GM19351 (cell line): ENCODE measurements at regions not wholly inside any gene's neighbourhood (a gene's known extent, or its start where the extent isn't known, plus 50 kb on each side); places are given as distances from the start of the nearest gene placed in this dataset.
"Not testable (repeated sequence)": the region's sequence is repeated elsewhere in the genome, so short reads cannot be mapped to it uniquely, and the experiment has no call there.

ENCODE experiments used
- ATAC-seq: cut with Tn5 transposase; IDR thresholded peaks from one replicate; pipeline ENCODE4 v1.9.1; 2021; ENCODE audit warnings: mild to moderate bottlenecking, moderate library complexity; ENCODE audit not compliant: unreplicated experiment

GRCh38 chr2:209261366-209262053 is 162.3 kb upstream of the MAP2 start:
- not testable (repeated sequence) for ATAC-seq

- no peak for ATAC-seq
Observed at GRCh38 chr2:209269024-209269423, 154.8 kb upstream of the MAP2 start.

DNA sequence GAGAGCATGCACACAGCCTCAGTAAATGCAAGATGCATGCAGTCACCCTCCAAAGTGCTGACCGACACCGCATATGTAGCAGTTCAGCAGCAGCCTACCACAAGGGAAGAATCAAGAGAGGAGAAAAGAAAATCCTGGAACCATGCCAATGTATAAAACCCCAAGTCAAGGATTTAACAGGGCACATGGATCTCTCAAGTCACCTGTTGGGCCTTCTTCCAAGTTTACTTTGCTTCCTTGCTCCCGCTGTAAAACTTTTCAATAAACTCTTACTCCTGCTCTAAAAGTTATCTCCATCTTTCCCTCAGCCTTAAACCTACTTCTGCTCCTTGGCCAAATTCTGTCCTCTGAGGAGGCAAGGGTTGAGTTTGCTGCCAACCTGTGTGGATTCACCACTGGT is 147.8 kb upstream of the MAP2 start:
- ATAC-seq: no peak

DNA sequence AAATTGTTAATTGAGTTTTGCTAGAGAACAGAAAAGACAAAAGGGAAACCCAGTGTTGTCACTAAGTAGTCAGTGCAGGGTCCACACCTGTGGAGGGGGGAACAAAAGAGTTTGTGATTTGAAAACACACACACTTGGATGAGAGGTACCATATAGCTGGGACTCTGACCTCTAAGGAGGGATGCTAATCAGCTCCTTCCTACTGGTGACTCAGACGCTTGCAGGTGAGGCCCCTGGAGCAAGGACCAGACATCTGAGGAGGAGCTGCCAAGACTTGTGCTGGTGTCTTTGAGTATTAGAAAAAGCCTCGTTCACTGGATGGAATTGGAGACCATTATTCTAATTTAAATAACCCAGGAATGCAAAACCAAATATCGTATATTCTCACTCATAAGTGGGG is 146.4 kb upstream of the MAP2 start:
- no peak for ATAC-seq

GRCh38 chr2:209298601-209299000 is 125.2 kb upstream of the MAP2 start:
- no peak for ATAC-seq

GRCh38 chr2:209299478-209299877 is 124.4 kb upstream of the MAP2 start:
- not testable (repeated sequence) for ATAC-seq

DNA sequence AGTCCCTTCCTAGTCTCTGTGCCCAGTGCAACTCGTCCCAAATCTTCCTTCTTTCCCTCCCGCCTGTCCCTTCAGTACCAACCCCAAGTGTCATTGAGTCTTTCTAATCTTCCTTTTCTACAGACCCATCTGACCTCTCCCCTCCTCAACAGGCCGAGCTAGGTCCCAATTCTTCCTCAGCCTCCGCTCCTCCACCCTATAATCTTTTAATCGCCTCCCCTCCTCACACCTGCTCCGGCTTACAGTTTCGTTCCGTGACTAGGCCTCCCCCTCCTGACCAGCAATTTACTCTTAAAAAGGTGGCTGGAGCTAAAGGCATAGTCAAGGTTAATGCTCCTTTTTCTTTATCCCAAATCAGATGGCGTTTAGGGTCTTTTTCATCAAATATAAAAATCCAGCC is 123.1 kb upstream of the MAP2 start:
- not testable (repeated sequence) for ATAC-seq

- ATAC-seq: no peak
Observed at GRCh38 chr2:209305026-209305425, 118.8 kb upstream of the MAP2 start.

DNA sequence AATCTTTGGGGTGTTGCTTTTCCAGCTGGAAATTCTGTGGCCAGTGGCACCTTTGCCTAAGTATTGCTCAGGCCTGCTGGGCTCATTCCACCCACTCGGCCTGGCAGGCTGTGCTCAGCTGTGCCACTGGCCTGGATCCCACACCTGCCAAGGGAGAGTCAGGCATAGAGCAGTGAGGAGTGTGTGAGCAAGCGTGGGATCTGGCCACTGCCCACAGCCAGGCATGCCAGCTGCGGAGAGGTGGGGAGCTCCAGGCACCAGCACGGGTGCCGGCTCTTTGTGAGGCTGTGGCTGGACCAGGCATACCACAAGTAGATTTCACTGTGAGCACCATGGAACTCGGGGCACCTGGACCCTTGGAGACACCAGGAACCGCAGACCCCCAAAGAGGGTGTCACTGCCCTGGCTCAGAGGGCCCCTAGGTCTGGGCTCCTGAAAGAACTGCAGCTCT is 118.1 kb upstream of the MAP2 start:
- no peak for ATAC-seq

DNA sequence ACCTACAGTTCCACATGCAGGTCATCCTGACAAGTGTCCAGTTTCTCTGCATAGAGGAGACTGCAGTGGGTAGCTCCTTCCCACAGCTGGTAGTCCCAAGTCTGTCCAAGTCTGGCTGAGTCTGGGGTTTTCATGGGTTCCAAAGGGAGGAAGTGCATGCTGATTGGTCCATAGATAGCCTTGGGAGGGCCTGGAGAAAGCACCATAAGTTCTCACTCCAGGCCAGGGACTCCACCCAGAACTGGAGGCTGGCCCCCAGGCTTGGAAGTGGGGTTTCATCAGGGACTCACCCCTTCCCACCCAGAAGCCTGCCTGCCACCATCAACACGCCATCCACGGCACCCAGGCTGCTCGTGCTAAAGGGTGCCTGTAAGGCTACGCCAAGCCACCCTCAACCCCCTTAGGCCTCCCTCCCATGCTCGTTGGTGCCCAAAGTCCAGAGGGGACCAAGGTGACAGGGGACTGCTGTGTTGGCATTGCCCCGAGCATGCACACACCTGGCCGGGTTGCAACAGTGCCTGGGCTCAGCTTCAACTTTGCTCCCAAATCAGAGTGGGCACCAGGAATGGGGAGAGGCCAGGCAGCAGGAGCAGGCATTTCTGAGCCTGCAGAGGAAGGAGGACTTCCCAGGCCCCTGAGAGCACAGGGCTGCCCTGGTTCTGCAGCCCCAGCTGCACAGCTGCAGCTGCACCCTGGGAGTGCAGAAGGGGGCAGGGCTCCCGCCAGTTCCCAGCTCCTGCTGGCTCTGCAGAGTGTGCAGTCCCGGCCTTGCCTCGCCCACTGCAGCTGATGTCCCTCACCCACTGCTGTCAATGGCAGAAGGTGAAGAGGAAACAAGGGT is 116.5 kb upstream of the MAP2 start:
- ATAC-seq: no peak

GRCh38 chr2:209308415-209308814 is 115.4 kb upstream of the MAP2 start:
- ATAC-seq: no peak

DNA sequence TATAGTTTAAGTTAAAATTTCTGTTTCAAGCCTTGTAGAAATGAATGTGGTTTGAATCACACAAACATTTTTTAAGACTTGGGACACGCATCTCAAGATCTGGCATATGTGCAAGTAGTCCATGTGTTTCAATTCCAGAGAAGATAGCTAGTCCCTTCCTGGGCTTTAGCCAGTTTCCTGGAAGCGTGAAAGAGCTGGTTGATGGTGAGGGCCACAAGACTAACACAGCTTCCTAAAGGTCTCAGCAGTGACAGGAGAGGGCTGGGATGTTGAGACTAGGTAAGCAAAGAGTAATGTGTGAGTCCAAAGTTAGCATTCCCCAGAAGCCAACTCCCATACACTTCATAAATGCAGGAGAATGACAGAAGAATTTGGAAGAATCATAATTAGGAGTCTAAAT is 111.9 kb upstream of the MAP2 start:
- ATAC-seq: no peak

GRCh38 chr2:209312450-209312849 is 111.4 kb upstream of the MAP2 start:
- not testable (repeated sequence) for ATAC-seq

- no peak for ATAC-seq
Observed at GRCh38 chr2:209314653-209315052, 109.2 kb upstream of the MAP2 start.

DNA sequence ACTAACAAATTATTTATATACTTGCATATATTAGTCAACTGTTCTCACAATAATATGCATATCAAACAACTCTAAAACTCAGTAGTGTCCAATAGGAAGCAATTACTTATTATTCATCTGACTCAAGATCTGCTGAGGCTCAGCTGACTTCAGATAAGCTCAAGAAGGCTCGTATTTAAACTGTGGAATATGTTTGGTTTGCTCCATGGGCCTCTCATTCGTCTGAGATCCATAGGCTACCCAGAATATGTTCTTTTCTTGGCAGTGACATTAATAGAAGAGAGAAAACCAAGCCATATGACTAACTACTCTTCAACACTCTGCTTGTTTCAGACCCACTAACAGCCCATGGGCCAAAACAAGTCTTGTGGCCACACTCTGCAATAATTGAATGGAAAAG is 107.7 kb upstream of the MAP2 start:
- no peak for ATAC-seq

DNA sequence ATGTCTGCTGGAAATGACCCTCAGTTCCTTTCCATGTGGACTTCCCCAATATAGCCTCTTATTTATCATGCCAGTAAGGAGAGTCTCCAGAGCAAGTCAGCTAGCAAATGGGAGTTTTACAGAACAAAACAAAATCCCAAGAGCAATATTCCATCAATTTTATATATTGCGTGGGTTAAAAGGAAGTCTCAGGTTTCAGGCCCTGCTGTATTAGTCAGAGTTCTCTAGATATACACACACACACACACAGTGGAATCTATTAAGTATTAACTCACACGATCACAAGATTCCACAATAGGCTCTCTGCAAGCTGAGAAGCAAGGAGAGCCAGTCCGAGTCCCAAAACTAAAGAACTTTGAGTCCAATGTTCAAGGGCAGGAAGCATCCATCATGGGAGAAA is 102.8 kb upstream of the MAP2 start:
- ATAC-seq: no peak

DNA sequence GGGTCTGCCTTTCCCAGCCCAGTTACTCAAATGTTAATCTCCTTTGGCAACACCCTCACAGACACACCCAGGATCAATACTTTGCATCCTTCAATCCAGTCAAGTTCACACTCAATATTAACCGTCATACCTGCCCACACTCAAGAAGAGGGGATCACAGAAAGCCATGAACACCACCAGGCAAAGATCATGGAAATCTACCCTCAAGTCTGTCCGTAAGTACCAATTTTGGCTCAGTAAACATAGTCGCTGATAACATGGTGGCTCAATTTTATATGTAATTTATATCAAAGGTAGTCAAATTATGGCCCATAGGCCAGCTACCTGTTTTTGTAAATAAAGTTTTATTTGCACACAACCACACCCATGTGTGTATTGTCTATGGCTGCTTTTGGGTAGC is 102.3 kb upstream of the MAP2 start:
- no peak for ATAC-seq

DNA sequence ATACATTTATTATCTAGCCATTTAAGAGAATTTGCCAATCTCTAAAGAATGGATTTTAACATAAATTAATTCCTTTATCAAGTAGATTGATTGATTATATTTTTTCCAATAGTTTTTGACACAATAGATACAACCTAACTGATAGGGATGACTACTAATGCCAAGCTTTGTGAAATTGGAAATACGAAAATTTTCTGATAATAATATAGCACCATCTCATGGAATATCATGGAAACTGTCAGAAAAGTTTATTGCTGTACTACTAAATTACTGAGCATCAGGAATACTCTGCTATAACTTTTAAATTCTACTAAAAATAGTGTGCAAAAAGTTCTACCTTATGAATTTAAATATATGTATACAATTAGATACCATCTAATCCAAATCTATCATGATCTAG is 101.8 kb upstream of the MAP2 start:
- ATAC-seq: no peak

DNA sequence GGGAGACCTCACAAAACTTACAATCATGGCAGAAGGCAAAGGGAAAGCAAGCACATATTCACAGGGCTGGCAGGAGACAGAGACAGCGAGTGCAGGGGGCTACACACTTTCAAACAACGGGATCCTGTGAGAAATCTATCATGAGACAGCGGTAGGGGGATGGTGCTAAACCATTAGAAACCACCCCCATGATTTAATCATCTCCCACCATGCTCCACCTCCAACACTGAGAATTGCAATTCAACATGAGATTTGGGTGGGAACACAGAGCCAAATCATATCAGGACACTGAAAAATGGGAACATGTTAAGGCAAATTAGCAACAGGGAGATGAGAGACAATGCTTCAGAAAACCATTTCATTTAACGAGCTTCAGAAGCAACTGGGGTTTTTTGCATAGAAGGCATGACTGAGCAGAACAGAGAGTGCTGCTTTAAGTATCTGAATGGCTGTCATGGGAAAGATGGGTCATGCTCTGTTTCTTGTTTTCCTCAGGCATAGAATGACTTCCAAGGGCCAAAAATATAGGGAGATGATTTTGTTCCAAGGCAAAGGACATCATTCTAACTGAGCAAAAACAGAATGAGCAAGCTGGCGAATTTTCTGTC is 100.8 kb upstream of the MAP2 start:
- ATAC-seq: no peak

GRCh38 chr2:209323738-209324137 is 100.1 kb upstream of the MAP2 start:
- no peak for ATAC-seq

- ATAC-seq: no peak
Observed at GRCh38 chr2:209324281-209324680, 99.6 kb upstream of the MAP2 start.

DNA sequence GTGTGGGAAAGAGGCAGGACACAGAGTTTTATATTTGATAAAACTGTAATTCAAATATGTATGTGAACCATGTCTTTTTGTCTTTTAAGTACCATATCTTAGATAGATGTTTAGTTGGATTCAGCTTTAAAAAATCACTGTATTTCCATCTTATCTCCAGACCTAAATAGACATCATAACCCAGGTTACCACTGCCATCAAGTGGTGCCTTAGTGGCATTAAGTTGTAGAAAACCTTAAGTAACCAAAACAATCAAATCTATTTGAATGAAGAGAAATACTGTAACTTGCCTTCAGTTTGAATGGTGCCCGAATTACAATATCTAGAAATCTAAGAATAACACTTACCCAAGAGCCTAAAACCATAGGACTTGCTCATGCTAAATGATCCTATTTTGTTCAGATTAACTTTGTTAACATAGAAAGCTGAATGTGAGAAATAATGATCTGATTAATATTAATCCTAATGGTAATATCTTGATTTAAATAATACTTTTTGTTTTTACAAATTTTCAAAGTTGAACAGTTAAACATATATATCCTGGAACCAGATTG is 92.5 kb upstream of the MAP2 start:
- peak; percentile 59 for ATAC-seq
